ENCODE measurements at regions not wholly inside any gene's neighbourhood (a gene's known extent, or its start where the extent isn't known, plus 50 kb on each side); places are given as distances from the start of the nearest gene placed in this dataset.

DNA sequence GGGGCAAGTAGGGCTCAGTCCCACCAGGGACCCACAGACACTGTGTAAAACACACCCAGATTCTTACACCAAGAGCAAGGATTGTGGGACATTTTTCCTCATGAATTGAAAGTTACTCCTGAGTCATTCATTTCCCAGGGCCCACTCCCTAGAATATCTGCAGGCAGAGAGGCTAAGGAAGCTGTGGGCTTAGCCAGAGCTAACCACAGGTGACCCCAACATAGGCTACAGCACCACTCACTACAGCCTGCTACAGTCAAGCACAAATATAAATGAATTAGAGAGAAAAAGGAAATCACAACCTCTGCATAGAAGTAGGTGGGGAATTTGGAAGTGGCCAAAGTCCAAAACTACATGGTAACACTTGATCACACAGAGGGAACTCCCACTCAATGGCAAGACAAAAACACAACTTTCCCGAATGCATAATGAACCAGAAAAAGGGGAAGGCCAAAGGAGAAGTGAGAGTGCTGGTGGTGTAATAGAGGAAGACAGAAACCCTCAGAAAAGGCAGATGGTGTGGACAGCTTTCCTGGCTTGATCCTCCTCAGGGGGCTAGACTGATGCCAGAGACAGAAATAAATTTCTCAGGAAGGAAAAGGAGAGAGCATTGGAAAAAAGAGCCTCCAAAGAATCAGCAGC lies 812.6 kb upstream of the AMELY start:
- intact Hi-C loops (cut with micrococcal nuclease; ENCODE audit: unreplicated experiment) = loop anchor here (2.0 to 5.0 kb wide), 3 partner anchors 95 to 813 kb away; no protein-coding TSS in a partner anchor
- Histone ChIP-seq H3K4me2 (ENCODE audit: low read length) (peak overlapping the region; percentile 42), H3K79me2 (ENCODE audit: insufficient read depth, low read depth, low read length) (no peaks in the 10 kb centered on the region), H2AFZ (ENCODE audit: low read length) (no peak overlapping the region), H3K27ac (ENCODE audit: low read depth, low read length, poor library complexity, severe bottlenecking) (peak overlapping the region; percentile 80), H4K20me1 (ENCODE audit: insufficient read depth, low read length) (no peaks in the 10 kb centered on the region), H3K36me3 (ENCODE audit: insufficient read depth, low read length) (no peaks in the 10 kb centered on the region), H3K4me1 (ENCODE audit: insufficient read depth, low read length, poor library complexity, severe bottlenecking) (peaks cover 59% of the 10 kb centered on the region), H3K9me2 (ENCODE audit: insufficient read depth, low read length) (no peaks in the 10 kb centered on the region), H3K4me3 (ENCODE audit: low read depth, low read length, poor library complexity, severe bottlenecking) (no peak overlapping the region), H3K9me3 (ENCODE audit: low read length) (no peaks in the 10 kb centered on the region)
- TF ChIP-seq, protein P1, sequence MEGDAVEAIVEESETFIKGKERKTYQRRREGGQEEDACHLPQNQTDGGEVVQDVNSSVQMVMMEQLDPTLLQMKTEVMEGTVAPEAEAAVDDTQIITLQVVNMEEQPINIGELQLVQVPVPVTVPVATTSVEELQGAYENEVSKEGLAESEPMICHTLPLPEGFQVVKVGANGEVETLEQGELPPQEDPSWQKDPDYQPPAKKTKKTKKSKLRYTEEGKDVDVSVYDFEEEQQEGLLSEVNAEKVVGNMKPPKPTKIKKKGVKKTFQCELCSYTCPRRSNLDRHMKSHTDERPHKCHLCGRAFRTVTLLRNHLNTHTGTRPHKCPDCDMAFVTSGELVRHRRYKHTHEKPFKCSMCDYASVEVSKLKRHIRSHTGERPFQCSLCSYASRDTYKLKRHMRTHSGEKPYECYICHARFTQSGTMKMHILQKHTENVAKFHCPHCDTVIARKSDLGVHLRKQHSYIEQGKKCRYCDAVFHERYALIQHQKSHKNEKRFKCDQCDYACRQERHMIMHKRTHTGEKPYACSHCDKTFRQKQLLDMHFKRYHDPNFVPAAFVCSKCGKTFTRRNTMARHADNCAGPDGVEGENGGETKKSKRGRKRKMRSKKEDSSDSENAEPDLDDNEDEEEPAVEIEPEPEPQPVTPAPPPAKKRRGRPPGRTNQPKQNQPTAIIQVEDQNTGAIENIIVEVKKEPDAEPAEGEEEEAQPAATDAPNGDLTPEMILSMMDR (conservative IDR thresholded peaks at IDR 0.05; ENCODE audit: low read length) = no peak
- peak; percentile 64 for DNase-seq (ENCODE audit: low spot score)
- POLR2A ChIA-PET = interaction anchor here (0.6 kb wide), 1 partner anchor 16 kb away, joined by 3 read pairs; no protein-coding TSS in a partner anchor
- no TSS peak for BruUV-seq (replicated peaks)
- CTCF ChIA-PET (ENCODE audit: unreplicated experiment) = no interaction called here

DNA sequence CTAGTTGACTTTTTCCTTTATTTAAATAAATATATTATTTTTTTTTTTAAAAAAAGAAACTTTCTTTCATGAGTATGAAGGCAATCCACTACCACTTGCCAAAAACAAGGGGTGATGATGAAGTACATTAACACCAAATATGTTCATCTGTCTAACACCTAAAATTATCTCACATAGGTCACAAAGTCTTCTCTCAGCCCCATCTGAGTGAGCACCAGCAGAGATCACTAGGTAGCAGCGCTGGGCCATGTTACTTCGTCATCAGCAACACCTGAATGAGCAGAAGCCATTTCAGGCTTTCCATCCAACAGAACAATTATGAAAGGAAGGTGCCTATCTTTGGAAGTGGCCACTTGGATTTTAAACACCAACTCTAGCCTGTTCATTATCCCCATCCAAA lies 811.6 kb upstream of the AMELY start:
- Histone ChIP-seq H3K27ac (ENCODE audit: low read depth, low read length, poor library complexity, severe bottlenecking) (peak overlapping the region; percentile 80), H3K9me2 (ENCODE audit: insufficient read depth, low read length) (no peaks in the 10 kb centered on the region), H3K4me3 (ENCODE audit: low read depth, low read length, poor library complexity, severe bottlenecking) (no peak overlapping the region), H4K20me1 (ENCODE audit: insufficient read depth, low read length) (no peaks in the 10 kb centered on the region), H2AFZ (ENCODE audit: low read length) (no peak overlapping the region), H3K9me3 (ENCODE audit: low read length) (no peaks in the 10 kb centered on the region), H3K4me1 (ENCODE audit: insufficient read depth, low read length, poor library complexity, severe bottlenecking) (peaks cover 50% of the 10 kb centered on the region), H3K4me2 (ENCODE audit: low read length) (no peak overlapping the region), H3K79me2 (ENCODE audit: insufficient read depth, low read depth, low read length) (no peaks in the 10 kb centered on the region), H3K36me3 (ENCODE audit: insufficient read depth, low read length) (no peaks in the 10 kb centered on the region)
- ChIA-PET CTCF (ENCODE audit: unreplicated experiment) (no interaction called here), POLR2A (no interaction called here)
- intact Hi-C loops (cut with micrococcal nuclease; ENCODE audit: unreplicated experiment) = loop anchor here (5.0 kb wide), 2 partner anchors 149 to 814 kb away; no protein-coding TSS in a partner anchor
- DNase-seq (ENCODE audit: low spot score) = peak; percentile 44
- BruUV-seq (replicated peaks) = no TSS peak
- TF ChIP-seq, protein P1 (conservative IDR thresholded peaks at IDR 0.05; ENCODE audit: low read length) = no peak
- no peak for TF ChIP-seq EZH2phosphoT487 (IDR thresholded peaks at IDR 0.05; ENCODE audit: borderline replicate concordance, low read depth, low read length)

DNA sequence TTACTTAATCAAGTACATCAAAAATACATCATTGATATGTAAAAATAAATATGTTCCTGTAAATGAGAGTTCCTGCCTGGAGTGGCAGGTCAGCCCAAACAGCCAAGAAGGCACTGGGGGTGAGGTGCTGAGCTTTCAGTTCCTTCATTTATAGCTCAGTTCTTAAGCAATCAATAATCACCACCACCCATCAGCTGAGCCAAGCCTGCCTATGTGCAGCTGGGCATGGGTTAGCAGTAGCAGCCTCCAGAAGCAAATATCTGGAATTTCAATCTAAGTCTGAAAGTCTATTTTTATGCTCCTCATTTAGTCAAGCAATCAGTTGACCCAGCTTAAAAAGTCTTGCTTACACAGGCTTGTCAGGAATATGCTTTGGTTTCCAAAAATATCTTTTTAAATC lies 811.0 kb upstream of the AMELY start:
- CTCF ChIA-PET (ENCODE audit: unreplicated experiment) = no interaction called here
- no peak for TF ChIP-seq EZH2phosphoT487 (IDR thresholded peaks at IDR 0.05; ENCODE audit: borderline replicate concordance, low read depth, low read length)
- TF ChIP-seq, protein P1 (conservative IDR thresholded peaks at IDR 0.05; ENCODE audit: low read length) = no peak
- DNase-seq (ENCODE audit: low spot score) = peak; percentile 34
- Histone ChIP-seq H3K9me3 (ENCODE audit: low read length) (no peaks in the 10 kb centered on the region), H3K9me2 (ENCODE audit: insufficient read depth, low read length) (no peaks in the 10 kb centered on the region), H3K4me3 (ENCODE audit: low read depth, low read length, poor library complexity, severe bottlenecking) (no peak overlapping the region), H4K20me1 (ENCODE audit: insufficient read depth, low read length) (no peaks in the 10 kb centered on the region), H3K4me2 (ENCODE audit: low read length) (no peak overlapping the region), H3K4me1 (ENCODE audit: insufficient read depth, low read length, poor library complexity, severe bottlenecking) (peaks cover 45% of the 10 kb centered on the region), H2AFZ (ENCODE audit: low read length) (no peak overlapping the region), H3K36me3 (ENCODE audit: insufficient read depth, low read length) (no peaks in the 10 kb centered on the region), H3K79me2 (ENCODE audit: insufficient read depth, low read depth, low read length) (no peaks in the 10 kb centered on the region), H3K27ac (ENCODE audit: low read depth, low read length, poor library complexity, severe bottlenecking) (no peak overlapping the region)
- no TSS peak for BruUV-seq (replicated peaks)
- intact Hi-C loops (cut with micrococcal nuclease; ENCODE audit: unreplicated experiment) = loop anchor here (5.0 kb wide), 2 partner anchors 150 to 815 kb away; no protein-coding TSS in a partner anchor
- POLR2A ChIA-PET = interaction anchor here (0.8 kb wide), 1 partner anchor 21 kb away, joined by 4 read pairs; no protein-coding TSS in a partner anchor

Data from OCI-LY7 (cell line).